GM18505 (cell line): ENCODE measurements at regions not wholly inside any gene's neighbourhood (a gene's known extent, or its start where the extent isn't known, plus 50 kb on each side); places are given as distances from the start of the nearest gene placed in this dataset.
A peak's percentile ranks its signal among the peaks of the same experiment; 100 is the strongest.
"Not testable (repeated sequence)": the region's sequence is repeated elsewhere in the genome, so short reads cannot be mapped to it uniquely, and the experiment has no call there.

Source experiments
- ATAC-seq: cut with Tn5 transposase; IDR thresholded peaks from one replicate; pipeline ENCODE4 v1.9.1; 2021; ENCODE audit not compliant: unreplicated experiment
- POLR2A ChIP-seq: IDR thresholded peaks from 4 replicates; pipeline ENCODE4 v1.6.1; 2011; ENCODE audit warnings: borderline replicate concordance; ENCODE audit not compliant: insufficient read depth, insufficient read length; ENCODE audit errors: extremely low read depth

DNA sequence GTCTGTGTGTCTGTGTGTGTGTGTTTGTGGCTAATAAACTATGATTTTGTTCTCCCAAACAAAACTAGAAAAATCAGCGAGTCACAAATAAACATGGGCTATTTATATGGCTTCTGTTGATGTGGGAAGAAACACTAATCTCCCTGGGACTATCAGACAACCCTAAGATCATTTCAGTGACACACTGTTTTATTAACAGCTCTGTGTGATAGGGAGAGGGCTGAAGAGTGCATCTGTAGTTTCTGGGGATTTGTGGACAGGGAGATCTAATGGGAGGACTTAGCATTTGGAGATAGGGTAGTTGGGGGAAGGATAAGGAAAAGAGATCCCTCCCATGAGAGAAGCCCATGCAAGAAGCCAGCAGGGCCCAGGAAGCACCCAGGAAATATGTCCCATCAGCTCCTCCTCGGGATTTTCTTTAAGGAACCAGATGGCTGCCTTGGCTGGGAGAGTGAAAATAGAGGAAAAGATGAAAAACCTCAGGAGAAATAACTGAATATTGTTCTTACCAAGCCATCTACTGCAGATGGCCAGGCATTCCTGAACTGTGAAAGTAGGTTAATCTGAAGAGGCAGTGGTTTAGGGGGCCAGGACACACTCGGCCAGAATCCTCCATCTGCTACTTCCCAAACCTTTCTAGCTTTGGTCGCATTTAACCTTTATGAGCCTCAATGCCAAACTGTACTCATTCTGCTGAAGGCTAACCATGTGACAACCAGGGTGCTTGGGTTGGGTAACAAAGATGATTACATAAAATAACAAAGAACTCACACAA is 253.4 kb downstream of the BTG1 start:
- ATAC-seq, result no peak
- no peak for TF ChIP-seq POLR2A

DNA sequence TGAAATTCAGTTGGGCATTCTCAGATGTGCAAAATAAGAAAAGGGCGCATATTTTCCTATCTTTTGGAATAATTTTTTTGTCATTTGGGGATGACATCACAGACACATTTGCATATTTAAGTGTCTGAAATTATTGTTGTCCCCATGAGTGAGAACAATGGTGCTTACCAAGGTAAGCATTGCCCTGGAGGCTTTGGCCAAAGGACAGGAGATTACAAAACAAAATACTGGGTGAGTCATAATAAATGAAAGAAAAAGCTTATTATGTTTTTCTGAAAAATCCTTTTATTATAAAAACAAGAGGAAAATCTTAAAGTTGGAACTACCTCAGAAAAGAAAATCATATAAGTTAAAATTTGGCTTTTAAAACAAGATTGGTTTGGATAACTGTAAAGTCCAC is 254.9 kb downstream of the BTG1 start:
- no peak for TF ChIP-seq POLR2A
- ATAC-seq, result no peak

DNA sequence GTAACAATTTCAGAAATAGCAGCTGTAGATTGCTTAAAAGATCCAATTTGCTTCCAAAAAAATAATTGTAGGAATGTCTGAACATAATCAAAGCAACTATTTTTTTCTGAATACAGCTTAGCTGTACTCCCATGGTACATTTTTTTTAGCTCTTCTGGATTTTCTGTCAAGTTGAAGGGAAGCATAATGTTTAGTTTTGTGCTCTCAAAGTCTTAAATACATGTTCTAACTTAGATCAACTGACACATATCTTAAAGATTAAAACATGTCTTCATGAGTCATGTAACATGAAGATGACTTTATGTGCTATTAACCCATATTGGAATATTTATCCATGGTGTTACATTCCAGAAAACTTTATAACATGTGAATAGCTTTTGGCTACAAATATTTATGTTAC is 255.7 kb downstream of the BTG1 start:
- TF ChIP-seq POLR2A, result no peak
- ATAC-seq, result no peak

DNA sequence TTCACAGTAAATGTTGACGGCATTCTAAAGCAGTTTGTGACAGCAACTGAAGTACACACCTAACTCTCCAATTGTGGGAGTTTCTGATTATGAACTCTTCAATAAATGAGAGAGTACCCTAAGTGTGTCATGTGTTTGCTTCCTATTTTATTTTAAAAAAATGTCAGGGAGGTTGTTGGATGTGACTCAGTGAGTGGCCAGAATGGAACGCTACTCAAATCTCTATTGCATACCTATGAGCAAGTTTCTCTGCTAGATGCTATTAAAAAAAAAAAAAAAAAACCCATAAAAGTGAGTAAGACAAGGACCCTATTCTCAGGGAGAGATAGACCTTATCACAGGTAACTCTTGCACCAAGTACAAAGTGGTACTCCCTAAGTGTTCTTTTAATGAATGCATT is 256.6 kb downstream of the BTG1 start:
- ATAC-seq, result no peak

DNA sequence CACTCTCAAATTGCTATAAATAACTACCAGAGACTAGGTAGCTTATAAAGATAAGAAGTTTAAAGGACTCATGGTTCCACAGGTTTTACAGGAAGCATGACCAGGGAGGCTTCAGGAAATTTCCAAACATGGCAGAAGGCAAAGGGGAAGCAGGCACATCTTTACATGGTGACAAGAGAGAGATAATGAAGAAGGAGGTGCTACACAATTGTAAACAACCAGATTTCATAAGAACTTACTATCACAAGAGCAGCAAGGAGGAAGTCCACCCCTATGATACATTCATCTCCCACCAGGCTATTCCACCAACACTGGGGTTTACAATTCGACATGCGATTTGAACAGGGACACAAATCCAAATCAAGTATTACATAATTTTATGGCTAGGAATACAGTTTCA is 257.7 kb downstream of the BTG1 start:
- no peak for ATAC-seq
- TF ChIP-seq POLR2A, result no peak

More for the DNA sequence above, 256.6 kb downstream of the BTG1 start:
- TF ChIP-seq POLR2A, result no peak

DNA sequence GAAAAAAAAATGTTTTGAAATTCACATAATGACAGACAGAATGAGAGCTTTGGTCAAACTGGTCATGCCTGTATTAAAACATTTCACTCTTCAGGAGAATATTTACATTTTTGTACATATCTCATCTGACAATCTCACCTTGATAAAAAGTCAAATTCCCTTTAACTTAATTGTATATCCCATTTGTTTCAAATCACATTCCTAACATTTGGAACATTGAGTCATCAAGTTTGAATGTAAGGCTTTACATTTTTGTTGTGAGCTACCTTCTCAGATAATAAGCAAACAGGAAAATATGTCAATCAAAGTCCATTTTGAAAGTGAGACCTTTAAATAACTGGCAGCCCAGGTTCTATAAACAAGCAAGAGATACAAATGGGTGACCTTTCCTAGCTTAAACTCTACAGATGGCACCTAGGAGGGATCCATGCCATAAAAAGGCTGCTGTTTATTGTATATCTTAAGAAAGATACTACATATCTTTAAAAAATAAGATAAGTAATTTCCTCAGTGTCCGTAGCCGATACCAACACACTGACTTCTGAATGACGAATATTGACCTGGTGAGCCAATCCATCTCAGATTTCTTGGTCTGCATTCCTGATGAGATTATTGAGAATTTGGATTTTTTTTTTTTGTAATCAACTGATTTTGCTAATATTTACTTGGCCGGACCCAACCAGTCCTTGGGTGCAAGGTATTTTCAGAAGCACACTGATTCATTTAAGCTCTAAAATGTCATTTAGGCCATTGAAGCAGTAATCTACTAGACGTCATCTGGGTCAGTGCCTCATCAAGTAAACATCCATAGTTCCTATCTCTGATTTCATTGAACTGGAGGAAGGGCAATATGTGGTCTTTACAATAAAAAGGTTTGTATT is 259.6 kb downstream of the BTG1 start:
- no peak for TF ChIP-seq POLR2A
- ATAC-seq, result no peak

DNA sequence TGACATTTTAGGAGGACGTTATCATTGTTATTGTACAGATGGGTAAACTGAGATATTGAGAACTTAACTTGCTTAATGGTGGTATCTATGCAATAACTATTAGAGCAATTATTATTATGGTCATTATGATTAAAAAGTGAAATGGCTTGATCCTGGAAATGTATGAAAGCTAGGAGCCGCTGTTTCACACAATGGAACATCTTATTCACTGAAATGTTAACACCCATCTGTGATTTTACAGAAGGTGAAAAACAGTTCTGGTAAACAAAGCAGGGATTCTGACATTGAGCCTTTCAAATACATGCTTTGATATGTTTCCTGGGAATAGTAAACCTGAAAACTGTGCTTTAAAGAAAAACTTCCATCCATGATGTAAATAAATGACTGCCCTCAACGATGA is 261.4 kb downstream of the BTG1 start:
- ATAC-seq, result no peak
- TF ChIP-seq POLR2A, result no peak

DNA sequence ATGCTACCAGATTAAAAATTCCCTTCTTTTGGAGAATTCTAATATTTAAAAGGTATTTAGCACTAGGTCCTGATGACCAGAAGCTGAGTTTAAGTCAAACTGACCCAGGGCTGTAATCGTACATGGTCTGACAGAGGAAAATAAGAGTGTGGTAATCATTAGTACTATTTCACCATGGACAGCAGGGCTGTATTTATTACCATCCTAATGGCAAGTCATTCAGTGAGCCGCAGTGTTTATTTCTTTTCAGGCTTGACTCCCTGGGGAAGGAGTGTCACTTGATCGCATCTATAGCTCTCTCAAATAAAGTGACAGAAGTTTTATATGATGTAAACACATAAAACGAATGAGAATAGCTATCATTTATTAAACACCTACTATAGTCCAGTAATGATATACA is 261.8 kb downstream of the BTG1 start:
- ATAC-seq, result no peak

DNA sequence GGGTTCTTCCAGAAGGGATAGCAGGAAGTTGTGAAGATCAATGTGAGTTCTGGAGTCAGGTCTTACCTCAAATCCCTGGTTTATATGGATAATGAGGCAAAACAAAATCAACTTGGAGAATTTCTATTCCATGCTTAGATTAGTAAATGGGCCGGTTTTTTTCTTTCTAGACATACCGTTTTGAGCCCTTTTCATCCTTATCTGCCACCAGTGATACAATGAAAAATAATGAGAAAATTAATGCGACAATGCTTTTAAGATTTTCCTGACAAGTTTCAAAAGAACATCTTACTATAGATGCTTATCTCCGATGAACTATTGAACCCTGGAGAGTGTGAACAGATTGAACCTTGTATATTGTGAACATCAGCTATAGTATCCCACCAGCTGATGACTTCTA is 262.7 kb downstream of the BTG1 start:
- no peak for TF ChIP-seq POLR2A
- no peak for ATAC-seq

More for the DNA sequence above, 261.8 kb downstream of the BTG1 start:
- no peak for TF ChIP-seq POLR2A

DNA sequence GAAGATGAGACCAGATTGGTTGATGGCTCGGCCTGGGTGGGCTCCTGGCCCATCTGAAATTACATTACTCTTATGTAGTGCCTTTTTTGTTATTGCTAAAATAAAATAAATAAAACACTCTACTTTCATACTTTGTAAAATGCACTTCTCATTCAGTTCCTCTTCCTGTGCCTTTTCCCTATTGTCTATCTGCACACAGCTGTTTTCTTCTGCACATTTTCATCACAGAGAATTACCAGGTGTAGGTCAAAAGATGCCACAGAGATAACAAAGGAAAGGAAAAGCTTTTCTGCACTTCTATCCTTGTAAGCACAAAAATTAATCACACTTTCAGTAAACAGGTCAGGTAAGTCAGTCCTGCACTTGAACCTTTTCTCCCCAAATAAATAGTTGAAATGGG is 265.1 kb downstream of the BTG1 start:
- no peak for TF ChIP-seq POLR2A
- ATAC-seq, result no peak

DNA sequence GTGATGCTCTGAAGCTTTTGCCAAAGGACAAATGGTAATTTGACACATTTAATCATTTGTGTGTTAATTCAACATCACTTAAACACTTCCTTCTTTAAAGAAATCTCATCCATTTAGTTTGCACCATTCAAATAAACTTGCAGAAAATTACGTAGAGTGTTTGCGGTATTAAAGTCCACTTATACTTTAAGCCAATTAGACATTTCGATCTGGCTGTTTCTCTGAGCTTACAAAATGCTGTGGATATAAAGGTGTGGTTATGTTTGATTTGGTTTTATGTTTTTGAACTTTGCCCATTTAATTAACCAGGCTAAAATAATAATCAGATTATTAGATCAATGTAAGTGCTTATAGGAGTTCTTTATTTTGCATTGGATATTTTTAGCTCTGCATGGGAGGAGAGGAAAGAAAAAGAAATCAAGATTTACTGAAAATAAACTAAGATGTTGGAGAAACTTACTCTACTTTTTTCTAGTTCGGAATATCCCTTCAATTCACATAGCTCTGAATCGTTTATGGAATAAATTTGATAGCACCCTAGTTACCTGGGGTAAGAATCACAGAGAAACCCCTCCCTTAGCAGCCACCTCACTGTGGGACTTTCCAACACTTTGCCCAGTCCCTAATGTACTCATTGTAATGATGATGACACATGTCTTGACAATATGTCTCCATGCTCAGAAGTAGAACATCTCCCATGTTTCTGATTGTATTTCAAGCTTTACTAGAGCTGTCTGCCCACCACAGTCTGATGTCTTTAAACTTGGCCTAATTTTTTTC is 268.0 kb downstream of the BTG1 start:
- no peak for ATAC-seq
- no peak for TF ChIP-seq POLR2A

DNA sequence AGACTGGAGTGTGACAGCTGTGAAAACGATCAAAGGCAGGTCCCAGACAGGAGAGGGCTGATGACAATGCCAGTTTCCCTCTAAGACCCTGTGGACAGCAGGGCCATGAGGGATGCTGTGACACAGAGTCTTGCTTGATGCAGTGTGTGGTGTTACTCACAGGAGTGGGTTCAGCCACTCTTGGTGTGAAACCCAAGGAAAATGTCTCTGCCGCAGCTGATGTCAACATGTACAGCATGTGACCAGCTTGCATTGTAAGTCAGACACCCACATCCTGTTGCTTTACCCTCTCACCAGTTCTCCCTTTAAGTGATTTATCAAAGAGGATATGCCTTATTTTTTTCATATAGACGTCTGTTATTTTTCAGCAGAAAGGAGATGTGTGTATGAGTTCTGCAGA is 268.6 kb downstream of the BTG1 start:
- ATAC-seq, result peak; percentile 76

DNA sequence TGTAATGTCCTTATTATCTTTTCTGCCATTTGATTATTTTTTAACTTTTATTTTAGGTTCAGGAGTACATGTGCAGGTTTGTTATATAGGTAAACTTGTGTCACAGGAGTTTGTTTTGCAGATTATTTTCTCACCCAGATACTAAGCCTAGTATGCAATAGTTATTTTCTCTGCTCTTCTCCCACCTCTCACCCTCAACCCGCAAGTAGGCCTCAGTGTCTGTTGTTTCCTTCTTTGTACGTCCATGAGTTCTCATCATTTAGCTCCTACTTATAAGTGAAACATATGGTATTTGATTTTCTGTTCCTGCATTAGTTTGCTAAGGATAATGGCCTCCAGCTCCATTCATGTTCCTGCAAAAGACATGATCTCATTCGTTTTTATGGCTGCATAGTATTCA is 270.0 kb downstream of the BTG1 start:
- not testable (repeated sequence) for ATAC-seq

More for the DNA sequence above, 268.6 kb downstream of the BTG1 start:
- TF ChIP-seq POLR2A, result no peak

DNA sequence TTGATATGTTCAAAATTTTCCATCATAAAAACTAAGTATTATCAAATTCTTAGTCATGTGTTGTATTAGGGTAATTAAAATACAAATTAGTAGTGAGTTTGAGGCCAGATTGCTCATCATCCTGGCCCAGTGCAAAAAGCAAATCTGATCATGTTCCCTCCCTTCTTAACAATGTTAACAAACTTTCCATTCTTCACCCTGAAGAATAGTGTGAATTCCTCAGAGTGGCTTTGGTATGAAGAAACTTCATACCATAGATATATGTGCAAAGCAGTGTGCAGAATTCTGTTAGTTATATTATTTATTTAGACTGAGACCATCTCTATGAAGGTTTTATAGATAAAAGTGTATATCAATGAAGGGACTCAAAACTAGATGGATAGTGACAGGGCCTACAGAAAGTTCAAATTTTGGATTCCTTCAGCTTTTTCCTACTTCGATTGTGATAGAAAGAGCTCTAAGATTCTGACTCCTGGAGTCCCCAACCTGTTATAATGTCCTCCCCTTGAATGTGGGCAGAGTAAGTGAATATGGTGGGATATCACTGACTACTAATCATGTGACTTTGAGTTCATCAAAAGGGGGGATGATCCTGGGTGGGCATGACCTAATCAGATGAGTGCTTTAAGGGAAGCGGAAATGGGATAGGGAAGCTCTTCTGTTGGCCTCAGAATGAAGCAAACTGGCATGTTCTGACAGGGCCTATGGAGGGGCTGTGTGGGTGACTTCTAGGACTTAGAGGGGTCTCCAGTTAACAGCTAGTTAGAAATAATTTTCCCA is 271.4 kb downstream of the BTG1 start:
- TF ChIP-seq POLR2A, result no peak
- ATAC-seq, result no peak
